Stimulated activated naive CD8-positive, alpha-beta T cell treated with anti-CD3 and anti-CD28 coated beads, Interleukin-15, Interleukin-2, amounts not matched to agents 100 ng/mL and 50 ng/mL, for 24 hours (primary cell): ENCODE measurements at regions not wholly inside any gene's neighbourhood (a gene's known extent, or its start where the extent isn't known, plus 50 kb on each side); places are given as distances from the start of the nearest gene placed in this dataset.

Experiments used
- H3K27ac Mint-ChIP-seq: one replicate; pipeline ENCODE4 v1.8.0; 2021; ENCODE audit warnings: mild to moderate bottlenecking, mixed read lengths
- H3K27me3 Mint-ChIP-seq: one replicate; pipeline ENCODE4 v1.8.0; 2021; ENCODE audit warnings: mixed read lengths
- H3K36me3 Mint-ChIP-seq: one replicate; pipeline ENCODE4 v1.8.0; 2021; ENCODE audit warnings: low read depth, mixed read lengths
- H3K4me1 Mint-ChIP-seq: one replicate; pipeline ENCODE4 v1.8.0; 2021; ENCODE audit warnings: low read depth, mixed read lengths
- H3K4me3 Mint-ChIP-seq: one replicate; pipeline ENCODE4 v1.8.0; 2021; ENCODE audit warnings: mild to moderate bottlenecking, mixed read lengths
- H3K9me3 Mint-ChIP-seq: one replicate; pipeline ENCODE4 v1.8.0; 2021; ENCODE audit warnings: mixed read lengths

DNA sequence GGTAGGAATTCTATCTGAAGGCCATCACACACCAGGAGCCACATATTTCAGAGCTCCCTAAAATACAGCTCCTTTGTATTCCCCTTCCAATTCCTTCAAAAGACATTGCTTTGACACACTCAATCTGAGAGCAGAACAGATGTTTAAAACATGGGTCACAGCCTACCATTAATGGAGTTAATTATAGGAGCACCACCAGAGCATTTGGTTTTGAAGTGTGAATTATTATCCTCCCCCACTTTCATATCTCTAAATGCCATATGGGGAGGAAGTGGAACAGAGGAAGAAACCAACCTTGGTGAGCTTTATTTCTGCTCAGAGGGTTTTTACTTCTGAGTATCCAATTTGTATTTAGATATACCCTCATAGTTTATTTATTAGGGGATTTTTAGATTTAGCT lies 50.7 kb upstream of the TNFRSF21 start:
- H3K4me1 Mint-ChIP-seq: peaks cover 4% of the 10 kb centered on the region
- H3K9me3 Mint-ChIP-seq: no peaks in the 10 kb centered on the region
- no peaks in the 10 kb centered on the region for H3K36me3 Mint-ChIP-seq
- peaks cover 15% of the 10 kb centered on the region for H3K27me3 Mint-ChIP-seq
- H3K4me3 Mint-ChIP-seq: no peak overlapping the region
- H3K27ac Mint-ChIP-seq: no peak overlapping the region

DNA sequence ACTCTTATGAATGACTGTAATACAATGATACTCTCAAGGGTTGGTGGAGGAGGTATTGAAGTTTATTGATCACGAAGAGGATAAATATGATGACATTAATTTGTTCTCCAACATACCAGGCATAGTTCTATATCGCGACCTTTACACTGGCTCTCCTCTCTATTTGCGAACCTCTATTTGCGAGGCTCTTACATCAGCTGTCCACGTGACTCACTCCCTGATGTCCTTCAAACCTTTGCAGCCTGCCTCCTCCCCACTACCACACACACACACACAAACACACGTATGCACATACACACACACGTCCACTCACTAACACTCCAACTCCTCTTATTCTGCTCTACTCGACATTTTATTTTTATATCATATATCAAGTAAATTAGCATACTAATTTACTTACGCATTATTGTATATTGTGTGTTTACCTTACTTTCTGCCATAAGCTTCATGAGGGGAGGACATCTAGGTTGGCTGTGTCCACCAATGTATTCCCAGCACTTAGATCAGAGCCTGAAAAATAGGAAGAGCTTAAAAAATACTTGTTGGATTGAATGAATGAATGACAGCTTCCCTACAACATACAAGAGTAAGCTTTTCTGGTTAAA lies 53.3 kb upstream of the TNFRSF21 start:
- Mint-ChIP-seq H3K27me3 (peaks cover 11% of the 10 kb centered on the region), H3K4me1 (no peaks in the 10 kb centered on the region), H3K27ac (no peak overlapping the region), H3K4me3 (no peak overlapping the region), H3K36me3 (no peaks in the 10 kb centered on the region), H3K9me3 (no peaks in the 10 kb centered on the region)

DNA sequence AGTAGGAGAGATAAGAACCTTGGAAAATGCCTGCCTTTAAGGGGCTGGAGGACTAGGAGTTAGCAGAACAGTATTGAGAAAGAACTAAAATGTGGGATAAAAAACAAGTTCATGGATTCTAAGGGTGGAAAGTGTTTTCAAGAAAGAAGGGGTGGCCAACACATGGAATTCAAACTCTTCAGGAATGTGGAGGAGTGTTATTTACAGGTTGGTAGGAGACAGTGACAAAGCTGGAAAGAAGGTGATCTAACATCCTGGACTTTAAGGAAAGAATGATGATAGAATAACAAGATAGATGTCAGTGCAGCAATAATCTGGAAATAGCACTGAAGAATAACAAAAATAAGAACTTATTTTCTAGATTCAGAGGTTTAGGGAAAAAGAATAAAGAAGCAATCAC lies 54.0 kb upstream of the TNFRSF21 start:
- H3K27ac Mint-ChIP-seq: no peak overlapping the region
- H3K4me1 Mint-ChIP-seq: no peaks in the 10 kb centered on the region
- no peak overlapping the region for H3K4me3 Mint-ChIP-seq
- H3K9me3 Mint-ChIP-seq: no peaks in the 10 kb centered on the region
- no peaks in the 10 kb centered on the region for H3K36me3 Mint-ChIP-seq
- H3K27me3 Mint-ChIP-seq: peaks cover 7% of the 10 kb centered on the region

GRCh38 chr6:47366335-47366890 lies 56.7 kb upstream of the TNFRSF21 start:
- H3K27me3 Mint-ChIP-seq: no peaks in the 10 kb centered on the region
- H3K4me1 Mint-ChIP-seq: no peaks in the 10 kb centered on the region
- no peak overlapping the region for H3K27ac Mint-ChIP-seq
- no peaks in the 10 kb centered on the region for H3K9me3 Mint-ChIP-seq
- no peaks in the 10 kb centered on the region for H3K36me3 Mint-ChIP-seq
- H3K4me3 Mint-ChIP-seq: no peak overlapping the region

- H3K27me3 Mint-ChIP-seq: no peaks in the 10 kb centered on the region
- H3K4me3 Mint-ChIP-seq: no peak overlapping the region
- no peaks in the 10 kb centered on the region for H3K4me1 Mint-ChIP-seq
- H3K36me3 Mint-ChIP-seq: no peaks in the 10 kb centered on the region
- H3K9me3 Mint-ChIP-seq: no peaks in the 10 kb centered on the region
- H3K27ac Mint-ChIP-seq: no peak overlapping the region
These were observed 61.6 kb upstream of the TNFRSF21 start for GRCh38 chr6:47371139-47371869.

- Mint-ChIP-seq H3K4me3 (no peak overlapping the region), H3K36me3 (no peaks in the 10 kb centered on the region), H3K27me3 (no peaks in the 10 kb centered on the region), H3K27ac (no peak overlapping the region), H3K9me3 (no peaks in the 10 kb centered on the region), H3K4me1 (no peaks in the 10 kb centered on the region)
These were observed 62.2 kb upstream of the TNFRSF21 start for GRCh38 chr6:47371870-47372255.

GRCh38 chr6:47372318-47372717 lies 62.6 kb upstream of the TNFRSF21 start:
- H3K27ac Mint-ChIP-seq: no peak overlapping the region
- H3K4me1 Mint-ChIP-seq: no peaks in the 10 kb centered on the region
- H3K9me3 Mint-ChIP-seq: no peaks in the 10 kb centered on the region

GRCh38 chr6:47375426-47375825 lies 65.7 kb upstream of the TNFRSF21 start:
- Mint-ChIP-seq H3K27me3 (peaks cover 3% of the 10 kb centered on the region), H3K36me3 (no peaks in the 10 kb centered on the region), H3K4me1 (no peaks in the 10 kb centered on the region), H3K4me3 (no peak overlapping the region), H3K27ac (no peak overlapping the region), H3K9me3 (no peaks in the 10 kb centered on the region)

More at GRCh38 chr6:47372318-47372717, 62.6 kb upstream of the TNFRSF21 start:
- Mint-ChIP-seq H3K4me3 (no peak overlapping the region), H3K36me3 (no peaks in the 10 kb centered on the region), H3K27me3 (no peaks in the 10 kb centered on the region)

DNA sequence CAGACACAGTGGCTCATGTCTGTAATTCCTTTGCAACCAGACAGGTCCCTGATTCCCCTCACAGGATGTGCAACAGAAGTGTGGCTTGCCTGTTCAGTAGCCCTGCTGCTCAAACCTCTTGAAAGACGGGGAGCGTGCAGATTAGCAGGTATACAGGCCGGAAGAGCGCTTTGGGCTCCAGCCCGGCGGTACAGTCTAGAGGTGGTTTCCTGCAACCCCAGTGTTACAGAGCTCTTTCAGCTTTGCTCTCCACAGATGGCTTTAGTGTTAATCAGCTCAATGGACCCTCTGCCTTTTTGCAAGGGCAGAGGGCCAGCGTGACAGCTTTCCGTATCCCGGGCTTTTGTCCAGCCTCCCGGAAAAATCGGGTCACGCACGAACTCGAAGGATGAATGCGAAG lies 67.2 kb upstream of the TNFRSF21 start:
- Mint-ChIP-seq H3K4me1 (no peaks in the 10 kb centered on the region), H3K27me3 (peaks cover 3% of the 10 kb centered on the region), H3K4me3 (no peak overlapping the region), H3K36me3 (no peaks in the 10 kb centered on the region), H3K9me3 (no peaks in the 10 kb centered on the region), H3K27ac (no peak overlapping the region)

GRCh38 chr6:47377971-47378370 lies 68.3 kb upstream of the TNFRSF21 start:
- H3K27ac Mint-ChIP-seq: no peak overlapping the region
- H3K4me1 Mint-ChIP-seq: no peaks in the 10 kb centered on the region
- H3K9me3 Mint-ChIP-seq: no peaks in the 10 kb centered on the region
- H3K27me3 Mint-ChIP-seq: peaks cover 3% of the 10 kb centered on the region
- no peaks in the 10 kb centered on the region for H3K36me3 Mint-ChIP-seq
- no peak overlapping the region for H3K4me3 Mint-ChIP-seq

GRCh38 chr6:47379328-47379727 lies 69.6 kb upstream of the TNFRSF21 start:
- Mint-ChIP-seq H3K27me3 (peaks cover 3% of the 10 kb centered on the region), H3K27ac (no peak overlapping the region), H3K4me1 (no peaks in the 10 kb centered on the region), H3K4me3 (no peak overlapping the region), H3K36me3 (no peaks in the 10 kb centered on the region), H3K9me3 (no peaks in the 10 kb centered on the region)

GRCh38 chr6:47380251-47380650 lies 70.5 kb upstream of the TNFRSF21 start:
- H3K36me3 Mint-ChIP-seq: no peaks in the 10 kb centered on the region
- H3K4me3 Mint-ChIP-seq: no peak overlapping the region
- H3K9me3 Mint-ChIP-seq: no peaks in the 10 kb centered on the region
- peaks cover 3% of the 10 kb centered on the region for H3K27me3 Mint-ChIP-seq
- H3K27ac Mint-ChIP-seq: no peak overlapping the region
- H3K4me1 Mint-ChIP-seq: no peaks in the 10 kb centered on the region

GRCh38 chr6:47381036-47381435 lies 71.3 kb upstream of the TNFRSF21 start:
- Mint-ChIP-seq H3K36me3 (no peaks in the 10 kb centered on the region), H3K4me1 (no peaks in the 10 kb centered on the region), H3K27me3 (peaks cover 3% of the 10 kb centered on the region), H3K9me3 (no peaks in the 10 kb centered on the region), H3K27ac (no peak overlapping the region), H3K4me3 (no peak overlapping the region)

- Mint-ChIP-seq H3K27me3 (peaks cover 3% of the 10 kb centered on the region), H3K4me1 (no peaks in the 10 kb centered on the region), H3K27ac (no peak overlapping the region), H3K4me3 (no peak overlapping the region), H3K9me3 (no peaks in the 10 kb centered on the region), H3K36me3 (no peaks in the 10 kb centered on the region)
These were observed 73.7 kb upstream of the TNFRSF21 start for GRCh38 chr6:47383360-47383759.

DNA sequence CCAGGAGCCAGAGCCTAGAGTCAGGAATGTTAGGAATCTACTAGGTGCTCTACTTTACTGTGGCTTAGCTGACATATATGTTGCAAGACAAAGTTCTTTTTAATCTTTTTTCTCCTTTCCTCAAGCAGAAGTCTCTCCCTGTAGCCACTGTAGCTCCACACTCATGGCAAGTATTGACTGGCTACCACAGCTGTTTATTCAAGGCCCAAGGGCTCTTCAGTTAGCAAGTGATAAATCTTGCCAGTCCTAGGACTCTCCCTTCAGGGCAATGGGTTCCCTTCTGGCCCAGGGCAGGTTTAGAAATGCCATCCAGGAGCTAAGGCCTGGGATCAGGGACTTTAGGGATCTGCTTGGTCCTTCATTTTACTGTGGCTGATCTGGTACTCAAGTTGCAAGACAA lies 82.0 kb upstream of the TNFRSF21 start:
- H3K4me1 Mint-ChIP-seq: no peaks in the 10 kb centered on the region
- peaks cover 5% of the 10 kb centered on the region for H3K9me3 Mint-ChIP-seq
- H3K36me3 Mint-ChIP-seq: peaks cover 4% of the 10 kb centered on the region
- H3K27me3 Mint-ChIP-seq: peaks cover 8% of the 10 kb centered on the region
- no peak overlapping the region for H3K4me3 Mint-ChIP-seq
- no peak overlapping the region for H3K27ac Mint-ChIP-seq

GRCh38 chr6:47392251-47392650 lies 82.5 kb upstream of the TNFRSF21 start:
- H3K36me3 Mint-ChIP-seq: peaks cover 4% of the 10 kb centered on the region
- H3K27me3 Mint-ChIP-seq: peaks cover 8% of the 10 kb centered on the region
- H3K9me3 Mint-ChIP-seq: peaks cover 5% of the 10 kb centered on the region
- H3K4me1 Mint-ChIP-seq: no peaks in the 10 kb centered on the region
- H3K4me3 Mint-ChIP-seq: no peak overlapping the region
- H3K27ac Mint-ChIP-seq: no peak overlapping the region
